Karpas-422 (cell line): ENCODE measurements at regions not wholly inside any gene's neighbourhood (a gene's known extent, or its start where the extent isn't known, plus 50 kb on each side); places are given as distances from the start of the nearest gene placed in this dataset.

Experiments
- DNase-seq: peaks from one replicate; pipeline ENCODE4 v3.0.0-alpha.2; 2015
- H2AFZ ChIP-seq: fragments of 200-600 bp; sonication (generic); 2 replicates; pipeline ENCODE4 v1.6.1; 2014; ENCODE audit warnings: antibody characterized with exemption, low read length, mixed read lengths
- H3K27ac ChIP-seq: fragments of 200-600 bp; sonication (generic); 2 replicates; pipeline ENCODE4 v1.5.1; 2014; ENCODE audit warnings: mild to moderate bottlenecking, low read length, moderate library complexity
- H3K27me3 ChIP-seq: fragments of 200-600 bp; sonication (generic); 2 replicates; pipeline ENCODE4 v1.6.1; 2014; ENCODE audit warnings: low read length, mixed read lengths
- H3K36me3 ChIP-seq: fragments of 200-600 bp; sonication (generic); 2 replicates; pipeline ENCODE4 v1.6.1; 2014; ENCODE audit warnings: low read length, mixed read lengths; ENCODE audit not compliant: insufficient read depth
- H3K4me1 ChIP-seq: fragments of 200-600 bp; sonication (generic); 2 replicates; pipeline ENCODE4 v1.6.1; 2014; ENCODE audit warnings: mild to moderate bottlenecking, low read length, mixed read lengths
- H3K4me2 ChIP-seq: fragments of 200-600 bp; sonication (generic); 2 replicates; pipeline ENCODE4 v1.6.1; 2014; ENCODE audit warnings: low read length, low read depth, mild to moderate bottlenecking; ENCODE audit not compliant: poor library complexity, severe bottlenecking
- H3K4me3 ChIP-seq: fragments of 200-600 bp; sonication (generic); 2 replicates; pipeline ENCODE4 v1.5.1; 2014; ENCODE audit warnings: mild to moderate bottlenecking, antibody characterized with exemption, low read length, mixed read lengths
- H3K79me2 ChIP-seq: fragments of 200-600 bp; sonication (generic); 2 replicates; pipeline ENCODE4 v1.6.1; 2014; ENCODE audit warnings: mild to moderate bottlenecking, low read length, mixed read lengths
- H3K9ac ChIP-seq: fragments of 200-600 bp; sonication (generic); 2 replicates; pipeline ENCODE4 v1.6.0; 2014; ENCODE audit warnings: low read length
- H3K9me2 ChIP-seq: fragments of 200-600 bp; sonication (generic), shearing (Covaris generic); replicated peaks from 2 replicates; pipeline ENCODE4 v1.6.0; 2014; ENCODE audit warnings: mild to moderate bottlenecking, low read length, moderate library complexity; ENCODE audit not compliant: insufficient read depth
- H3K9me3 ChIP-seq: fragments of 300-700, 200-600 bp; sonication (generic); 2 replicates; pipeline ENCODE4 v1.6.1; 2014; ENCODE audit warnings: low read length, mixed read lengths
- H4K20me1 ChIP-seq: fragments of 200-600 bp; sonication (generic); 2 replicates; pipeline ENCODE4 v1.6.1; 2014; ENCODE audit warnings: mild to moderate bottlenecking, antibody characterized with exemption, low read length, low read depth; ENCODE audit not compliant: insufficient read depth

DNA sequence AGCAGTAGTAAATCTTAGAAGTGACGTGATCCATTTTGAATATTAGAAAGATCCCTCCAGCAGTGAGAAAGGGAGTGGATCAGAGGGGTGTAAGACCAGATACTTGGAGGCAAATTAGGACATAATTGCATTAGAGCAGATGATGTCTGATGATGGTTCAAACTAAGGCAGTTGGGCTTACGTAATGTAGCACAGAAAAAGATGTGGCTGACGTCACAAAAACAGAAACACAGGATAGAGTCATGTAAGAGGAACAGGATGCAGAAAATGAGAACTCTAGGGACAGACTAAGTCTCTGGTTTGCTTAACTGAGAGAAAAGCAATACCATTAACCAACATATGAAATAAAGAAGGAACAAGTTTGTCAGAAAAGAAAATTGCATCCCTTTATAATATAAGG, 392.5 kb upstream of the DACH1 start:
- H3K9ac ChIP-seq = no peak overlapping the region
- no peaks in the 10 kb centered on the region for H3K9me3 ChIP-seq
- H3K4me3 ChIP-seq = no peak overlapping the region
- no peak overlapping the region for H3K4me2 ChIP-seq
- peaks cover 4% of the 10 kb centered on the region; the same call in 1 of the 2 replicates for H3K9me2 ChIP-seq
- no peaks in the 10 kb centered on the region for H3K4me1 ChIP-seq
- H2AFZ ChIP-seq = no peak overlapping the region
- no peaks in the 10 kb centered on the region for H4K20me1 ChIP-seq
- DNase-seq = no peak
- no peaks in the 10 kb centered on the region for H3K36me3 ChIP-seq
- no peaks in the 10 kb centered on the region for H3K79me2 ChIP-seq
- H3K27ac ChIP-seq = no peak overlapping the region
- no peaks in the 10 kb centered on the region for H3K27me3 ChIP-seq

DNA sequence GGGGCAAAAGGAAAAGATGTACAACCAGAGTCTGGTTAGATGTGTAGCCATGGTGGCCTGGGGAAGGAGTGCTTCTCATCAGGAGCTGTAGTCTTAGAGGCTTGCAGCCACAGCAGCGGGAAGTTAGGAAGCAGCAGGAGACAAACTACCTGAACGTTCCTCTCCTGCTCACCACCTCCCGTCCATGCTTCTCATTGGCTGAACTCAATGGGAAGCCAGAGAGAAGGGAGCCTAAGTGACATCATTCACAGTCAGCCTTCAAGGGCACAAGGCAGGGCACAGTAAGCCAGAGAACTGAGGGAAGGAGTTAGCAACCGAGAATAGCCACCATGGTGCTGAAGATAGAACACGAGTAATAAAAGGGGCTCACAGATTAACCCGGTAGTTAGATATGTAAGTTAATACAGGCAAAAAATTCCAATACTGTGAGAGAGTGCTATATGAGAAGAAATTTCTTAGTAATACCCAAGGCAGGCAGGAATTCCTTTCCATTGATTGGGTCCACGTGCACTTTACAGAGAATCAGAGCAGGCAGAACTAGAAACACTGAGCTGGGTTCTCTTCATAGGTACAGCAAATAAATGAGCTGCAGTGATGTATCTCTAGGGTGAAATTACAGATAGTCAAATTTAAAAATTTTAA, 391.5 kb upstream of the DACH1 start:
- Histone ChIP-seq H3K36me3 (no peaks in the 10 kb centered on the region), H3K4me2 (no peak overlapping the region), H3K9me3 (no peaks in the 10 kb centered on the region), H3K79me2 (no peaks in the 10 kb centered on the region), H2AFZ (no peak overlapping the region), H3K9me2 (no peaks in the 10 kb centered on the region), H4K20me1 (no peaks in the 10 kb centered on the region), H3K27ac (no peak overlapping the region), H3K27me3 (no peaks in the 10 kb centered on the region), H3K4me3 (no peak overlapping the region), H3K9ac (no peak overlapping the region), H3K4me1 (no peaks in the 10 kb centered on the region)
- DNase-seq = no peak

DNA sequence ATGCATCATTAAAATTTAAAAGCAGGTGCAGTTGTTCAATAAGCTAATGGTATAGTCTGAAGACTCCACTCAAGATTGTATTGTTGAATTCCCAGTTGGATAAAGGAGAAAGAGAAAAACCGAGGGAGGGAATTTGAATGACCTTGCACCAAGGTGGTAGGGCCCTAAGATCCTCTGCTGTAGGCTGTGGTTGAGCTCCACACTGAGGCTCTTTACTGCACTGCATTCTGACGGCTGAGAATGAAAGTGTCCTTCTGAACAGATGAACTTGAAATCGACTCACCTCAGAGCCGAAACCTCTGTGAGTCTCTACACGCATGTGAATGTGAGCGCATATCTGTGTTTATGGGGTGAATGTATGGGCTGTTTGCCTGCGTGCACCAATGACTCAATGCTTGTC, 388.9 kb upstream of the DACH1 start:
- Histone ChIP-seq H3K9ac (no peak overlapping the region), H3K27ac (no peak overlapping the region), H3K4me3 (no peak overlapping the region), H2AFZ (no peak overlapping the region), H3K4me2 (no peak overlapping the region), H3K9me3 (no peaks in the 10 kb centered on the region), H3K36me3 (no peaks in the 10 kb centered on the region), H3K27me3 (no peaks in the 10 kb centered on the region), H4K20me1 (no peaks in the 10 kb centered on the region), H3K4me1 (no peaks in the 10 kb centered on the region), H3K9me2 (no peaks in the 10 kb centered on the region), H3K79me2 (no peaks in the 10 kb centered on the region)
- no peak for DNase-seq

DNA sequence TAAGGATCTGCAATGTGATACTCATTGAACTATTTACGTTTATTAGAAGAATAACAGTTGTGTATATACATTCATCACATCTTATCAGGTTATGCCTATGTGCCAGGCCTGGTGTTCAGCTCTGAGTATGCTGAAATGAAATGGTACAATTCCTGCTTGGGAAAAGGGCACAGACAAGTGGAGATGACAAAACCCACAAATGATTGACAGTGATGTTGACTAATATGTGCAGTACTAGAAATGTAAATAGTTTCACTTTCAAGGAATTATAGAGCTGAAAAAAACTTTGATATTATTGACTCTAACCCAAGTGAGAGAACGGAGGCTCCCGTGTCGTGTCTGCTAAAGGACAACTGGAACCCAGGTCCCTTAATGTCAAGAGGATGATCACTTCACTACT, 386.8 kb upstream of the DACH1 start:
- Histone ChIP-seq H2AFZ (no peak overlapping the region), H3K27me3 (no peaks in the 10 kb centered on the region), H3K9ac (no peak overlapping the region), H3K27ac (no peak overlapping the region), H3K9me2 (no peaks in the 10 kb centered on the region), H3K36me3 (no peaks in the 10 kb centered on the region), H3K79me2 (no peaks in the 10 kb centered on the region), H3K9me3 (no peaks in the 10 kb centered on the region), H3K4me2 (no peak overlapping the region), H3K4me1 (no peaks in the 10 kb centered on the region), H4K20me1 (no peaks in the 10 kb centered on the region), H3K4me3 (no peak overlapping the region)
- no peak for DNase-seq

DNA sequence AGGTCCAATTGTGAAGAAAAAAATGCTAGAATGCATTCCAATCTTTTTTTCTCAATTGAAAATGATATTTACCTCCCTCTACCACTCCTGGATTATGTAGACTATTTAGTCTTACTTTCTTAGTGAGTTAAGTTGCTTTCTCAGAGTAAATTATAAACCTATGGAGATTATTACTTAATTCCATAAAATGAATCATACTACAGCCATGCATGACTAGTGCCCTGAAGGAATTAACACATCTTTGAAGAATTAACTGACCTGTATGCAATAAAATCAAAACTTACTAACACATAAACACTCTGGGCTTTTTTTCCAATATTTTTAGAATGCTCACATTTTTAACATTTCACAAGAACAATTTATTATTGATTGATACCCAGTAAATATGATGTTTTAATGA, 379.4 kb upstream of the DACH1 start:
- H4K20me1 ChIP-seq = no peaks in the 10 kb centered on the region
- no peak overlapping the region for H3K4me2 ChIP-seq
- DNase-seq = no peak
- no peaks in the 10 kb centered on the region for H3K79me2 ChIP-seq
- H3K27me3 ChIP-seq = no peaks in the 10 kb centered on the region
- no peak overlapping the region for H3K4me3 ChIP-seq
- no peak overlapping the region for H3K27ac ChIP-seq
- peaks cover 4% of the 10 kb centered on the region; the same call in 1 of the 2 replicates for H3K9me2 ChIP-seq
- H3K36me3 ChIP-seq = no peaks in the 10 kb centered on the region
- no peak overlapping the region for H2AFZ ChIP-seq
- H3K4me1 ChIP-seq = no peaks in the 10 kb centered on the region
- no peaks in the 10 kb centered on the region for H3K9me3 ChIP-seq
- no peak overlapping the region for H3K9ac ChIP-seq

DNA sequence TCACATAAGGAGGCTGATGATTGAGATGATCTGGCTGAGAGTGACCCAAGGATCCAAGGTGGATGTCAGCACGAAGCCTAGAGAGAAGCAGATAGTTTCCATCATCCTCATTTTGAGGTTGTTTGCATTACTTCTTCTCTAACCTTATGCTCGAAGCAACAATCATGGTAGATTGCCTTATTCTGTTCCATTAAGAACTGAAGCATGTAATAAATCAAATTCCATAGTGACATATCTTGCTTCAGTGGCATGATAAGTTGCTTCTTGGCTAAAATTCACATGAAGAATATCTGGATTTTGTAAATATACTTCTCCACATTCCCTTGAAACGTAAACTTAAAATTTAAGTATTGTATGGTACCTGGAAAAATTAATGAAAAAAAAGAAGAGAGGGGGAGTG, 377.8 kb upstream of the DACH1 start:
- no peak for DNase-seq

DNA sequence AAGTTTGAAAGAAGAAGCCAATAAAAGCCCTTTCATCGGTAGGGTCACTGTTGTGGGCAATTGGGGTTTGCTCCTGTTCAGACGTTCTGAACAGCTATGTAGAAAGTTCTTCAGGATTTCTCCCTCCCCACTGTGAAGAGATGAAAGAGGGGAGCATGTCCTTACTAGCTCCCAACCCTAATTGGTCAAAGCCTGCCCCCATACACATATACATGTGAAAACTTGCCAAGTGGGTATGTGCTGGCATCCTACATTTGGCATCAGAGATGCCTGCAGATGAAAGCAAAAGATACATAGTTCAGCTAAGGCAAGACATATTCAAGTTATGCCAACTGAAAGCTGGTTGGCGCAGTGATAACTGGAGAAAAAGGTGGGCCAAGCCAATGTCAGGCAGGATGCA, 363.1 kb upstream of the DACH1 start:
- Histone ChIP-seq H3K4me2 (no peak overlapping the region), H3K27ac (no peak overlapping the region), H3K4me1 (no peaks in the 10 kb centered on the region), H4K20me1 (no peaks in the 10 kb centered on the region), H3K4me3 (no peak overlapping the region), H3K36me3 (no peaks in the 10 kb centered on the region), H3K9me2 (no peaks in the 10 kb centered on the region), H2AFZ (no peak overlapping the region), H3K9me3 (0 out of 2 replicates have a peak, but pooled peaks cover 2% of the 10 kb centered on the region), H3K79me2 (no peaks in the 10 kb centered on the region), H3K27me3 (no peaks in the 10 kb centered on the region), H3K9ac (no peak overlapping the region)
- DNase-seq = no peak

More for the DNA sequence above, 377.8 kb upstream of the DACH1 start:
- no peaks in the 10 kb centered on the region for H3K36me3 ChIP-seq
- no peak overlapping the region for H3K4me2 ChIP-seq
- H3K9me2 ChIP-seq = peaks cover 4% of the 10 kb centered on the region; the same call in 1 of the 2 replicates
- no peaks in the 10 kb centered on the region for H3K4me1 ChIP-seq
- no peaks in the 10 kb centered on the region for H3K27me3 ChIP-seq
- H3K27ac ChIP-seq = no peak overlapping the region
- no peaks in the 10 kb centered on the region for H3K79me2 ChIP-seq
- no peak overlapping the region for H3K4me3 ChIP-seq
- H2AFZ ChIP-seq = no peak overlapping the region
- H3K9me3 ChIP-seq = no peaks in the 10 kb centered on the region
- H4K20me1 ChIP-seq = no peaks in the 10 kb centered on the region
- H3K9ac ChIP-seq = no peak overlapping the region

DNA sequence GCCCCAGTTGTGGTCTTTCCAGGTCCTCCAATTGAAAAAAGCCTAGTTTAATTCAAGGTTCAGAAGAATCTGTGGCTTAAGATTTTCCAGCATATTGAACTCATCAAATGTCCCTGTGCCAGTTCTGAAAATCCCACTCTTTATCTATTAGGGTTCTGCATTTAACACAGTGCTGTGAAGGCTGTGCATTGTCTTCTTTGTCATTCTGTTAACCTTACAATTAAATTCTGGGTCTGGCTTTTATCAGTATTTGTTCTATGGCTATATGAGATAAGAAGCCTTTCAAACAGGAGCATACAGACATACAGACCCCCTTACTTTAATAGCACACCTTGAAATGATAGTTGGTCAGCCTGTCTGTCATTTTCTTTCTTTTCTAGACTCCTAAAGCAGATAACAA, 362.1 kb upstream of the DACH1 start:
- Histone ChIP-seq H3K27ac (no peak overlapping the region), H3K9me2 (no peaks in the 10 kb centered on the region), H3K27me3 (no peaks in the 10 kb centered on the region), H3K9me3 (no peaks in the 10 kb centered on the region), H3K9ac (no peak overlapping the region), H3K4me2 (no peak overlapping the region), H3K4me3 (no peak overlapping the region), H4K20me1 (no peaks in the 10 kb centered on the region), H3K79me2 (no peaks in the 10 kb centered on the region), H3K36me3 (no peaks in the 10 kb centered on the region), H3K4me1 (no peaks in the 10 kb centered on the region), H2AFZ (no peak overlapping the region)
- no peak for DNase-seq
